ENCODE measurements at regions not wholly inside any gene's neighbourhood (a gene's known extent, or its start where the extent isn't known, plus 50 kb on each side); places are given as distances from the start of the nearest gene placed in this dataset.
"Not testable (repeated sequence)": the region's sequence is repeated elsewhere in the genome, so short reads cannot be mapped to it uniquely, and the experiment has no call there.

- DNase-seq: no peak
Measured at GRCh38 chr15:69602921-69603320, 150.3 kb downstream of the RPLP1 start.

- DNase-seq: no peak
Measured at GRCh38 chr15:69603369-69604071, 150.9 kb downstream of the RPLP1 start.

GRCh38 chr15:69604072-69604411 lies 151.4 kb downstream of the RPLP1 start:
- peak; percentile 31 for DNase-seq

- no peak for DNase-seq
Measured at GRCh38 chr15:69606144-69606543, 153.5 kb downstream of the RPLP1 start.

GRCh38 chr15:69606921-69607500 lies 154.4 kb downstream of the RPLP1 start:
- no peak for DNase-seq

GRCh38 chr15:69608661-69609060 lies 156.0 kb downstream of the RPLP1 start:
- DNase-seq: no peak

GRCh38 chr15:69609176-69609575 lies 156.6 kb downstream of the RPLP1 start:
- no peak for DNase-seq

GRCh38 chr15:69609776-69610175 lies 157.2 kb downstream of the RPLP1 start:
- no peak for DNase-seq

GRCh38 chr15:69610277-69610676 lies 157.7 kb downstream of the RPLP1 start:
- DNase-seq: peak; percentile 17

GRCh38 chr15:69610858-69611257 lies 158.2 kb downstream of the RPLP1 start:
- no peak for DNase-seq

- DNase-seq: no peak
Measured at GRCh38 chr15:69612112-69612511, 159.5 kb downstream of the RPLP1 start.

GRCh38 chr15:69613182-69613581 lies 160.6 kb downstream of the RPLP1 start:
- DNase-seq: no peak

- DNase-seq: no peak
Measured at GRCh38 chr15:69613988-69614387, 161.4 kb downstream of the RPLP1 start.

- peak; percentile 83 for DNase-seq
Measured at GRCh38 chr15:69615736-69616135, 163.1 kb downstream of the RPLP1 start.

GRCh38 chr15:69616558-69616957 lies 163.9 kb downstream of the RPLP1 start:
- DNase-seq: no peak

GRCh38 chr15:69617144-69617543 lies 164.5 kb downstream of the RPLP1 start:
- not testable (repeated sequence) for DNase-seq

- DNase-seq: no peak
Measured at GRCh38 chr15:69623392-69624154, 171.0 kb downstream of the RPLP1 start.

- no peak for DNase-seq
Measured at GRCh38 chr15:69624155-69624520, 171.5 kb downstream of the RPLP1 start.

GRCh38 chr15:69624816-69625215 lies 172.2 kb downstream of the RPLP1 start:
- DNase-seq: no peak

GRCh38 chr15:69625328-69625727 lies 172.7 kb downstream of the RPLP1 start:
- DNase-seq: no peak

- no peak for DNase-seq
Measured at GRCh38 chr15:69626095-69627066, 173.8 kb downstream of the RPLP1 start.

GRCh38 chr15:69627548-69628158 lies 175.0 kb downstream of the RPLP1 start:
- no peak for DNase-seq
